Body of pancreas (tissue), 4 donors: ENCODE measurements at regions not wholly inside any gene's neighbourhood (a gene's known extent, or its start where the extent isn't known, plus 50 kb on each side); places are given as distances from the start of the nearest gene placed in this dataset.

Experiments
- POLR2A ChIP-seq, 3 donors: fragments of 450-650 bp; IDR thresholded peaks; one replicate each; pipeline ENCODE4 v1.6.1; 2016; ENCODE audit warnings: antibody characterized with exemption in 3 of 3, mild to moderate bottlenecking in 2 of 3
- TF ChIP-seq, protein P1 (sequence below), 7 experiments: fragments of 450-650 bp in 4 of 7; fragments of 200-600 bp in 3 of 7; sonication (generic) in 3 of 7; IDR thresholded peaks; one replicate each; pipeline ENCODE4 v1.5.1; 2016 to 2019; ENCODE audit warnings: antibody characterized with exemption in 7 of 7

DNA sequence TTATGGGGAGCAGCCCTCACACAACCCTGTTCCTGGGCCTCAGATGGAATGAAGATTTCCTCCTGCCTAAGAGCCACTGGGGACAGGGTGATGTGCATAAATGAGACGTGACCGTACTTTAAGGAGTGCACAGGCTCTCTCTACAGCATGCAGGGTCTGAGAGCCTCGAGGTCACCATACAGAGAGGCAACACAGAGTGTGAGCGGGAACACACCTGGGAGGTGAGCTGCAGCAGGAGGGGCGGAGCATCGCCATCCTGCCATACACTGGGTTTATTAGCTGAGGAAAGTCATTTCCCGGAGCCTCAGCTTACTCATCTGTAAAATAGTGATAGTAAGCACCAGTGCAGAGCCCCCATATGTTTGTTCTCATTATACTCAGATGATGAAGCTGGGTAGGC lies 182.5 kb upstream of the RAD23B start:
- TF ChIP-seq, protein P1, sequence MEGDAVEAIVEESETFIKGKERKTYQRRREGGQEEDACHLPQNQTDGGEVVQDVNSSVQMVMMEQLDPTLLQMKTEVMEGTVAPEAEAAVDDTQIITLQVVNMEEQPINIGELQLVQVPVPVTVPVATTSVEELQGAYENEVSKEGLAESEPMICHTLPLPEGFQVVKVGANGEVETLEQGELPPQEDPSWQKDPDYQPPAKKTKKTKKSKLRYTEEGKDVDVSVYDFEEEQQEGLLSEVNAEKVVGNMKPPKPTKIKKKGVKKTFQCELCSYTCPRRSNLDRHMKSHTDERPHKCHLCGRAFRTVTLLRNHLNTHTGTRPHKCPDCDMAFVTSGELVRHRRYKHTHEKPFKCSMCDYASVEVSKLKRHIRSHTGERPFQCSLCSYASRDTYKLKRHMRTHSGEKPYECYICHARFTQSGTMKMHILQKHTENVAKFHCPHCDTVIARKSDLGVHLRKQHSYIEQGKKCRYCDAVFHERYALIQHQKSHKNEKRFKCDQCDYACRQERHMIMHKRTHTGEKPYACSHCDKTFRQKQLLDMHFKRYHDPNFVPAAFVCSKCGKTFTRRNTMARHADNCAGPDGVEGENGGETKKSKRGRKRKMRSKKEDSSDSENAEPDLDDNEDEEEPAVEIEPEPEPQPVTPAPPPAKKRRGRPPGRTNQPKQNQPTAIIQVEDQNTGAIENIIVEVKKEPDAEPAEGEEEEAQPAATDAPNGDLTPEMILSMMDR (IDR thresholded peaks at IDR 0.05) = no peak
- no peak for TF ChIP-seq POLR2A (IDR thresholded peaks at IDR 0.05)
